ENCODE measurements at regions not wholly inside any gene's neighbourhood (a gene's known extent, or its start where the extent isn't known, plus 50 kb on each side); places are given as distances from the start of the nearest gene placed in this dataset.

DNA sequence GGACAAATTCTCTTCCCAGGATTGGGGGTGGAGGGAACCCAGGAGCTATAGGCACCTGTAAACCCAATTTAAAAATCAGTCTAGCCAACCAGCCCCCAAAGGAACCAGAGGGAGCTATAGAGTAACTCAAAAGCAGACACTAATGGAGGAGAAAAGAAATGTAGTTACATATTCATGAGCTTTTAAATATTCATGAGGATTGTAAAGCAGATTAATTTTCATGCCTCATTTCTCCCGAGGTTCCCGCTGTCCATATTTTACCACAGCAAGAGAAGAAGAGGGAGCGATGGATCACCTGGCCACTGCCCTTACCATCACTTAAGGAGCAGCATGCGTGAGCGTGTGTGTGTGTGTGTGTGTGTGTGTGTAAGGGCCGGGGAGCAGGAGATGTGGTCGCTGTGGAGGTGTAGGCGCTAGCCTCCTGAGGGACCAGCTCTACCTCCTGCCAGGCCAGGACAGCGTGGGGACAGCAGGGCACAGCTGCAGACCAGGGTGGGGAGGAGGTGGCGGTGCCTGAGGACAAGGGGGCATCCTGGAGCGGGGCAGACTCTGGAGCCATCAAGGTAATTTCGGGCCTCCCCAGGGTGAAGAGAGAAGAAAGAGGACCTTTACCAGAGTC, 100.7 kb upstream of the THY1 start:
- DNase-seq (ENCODE audit: low spot score) (no peak), ATAC-seq (ENCODE audit: insufficient number of reproducible peaks, low FRiP score, low read depth) (no peak)
- Histone ChIP-seq H3K27me3 (replicated peaks; ENCODE audit: insufficient read depth) (no peaks in the 10 kb centered on the region), H3K27ac (no peak overlapping the region), H3K4me1 (ENCODE audit: control insufficient read depth in 1 of 2, low read depth in 2 of 2) (no peaks in the 10 kb centered on the region), H3K36me3 (no peaks in the 10 kb centered on the region), H3K9me3 (no peaks in the 10 kb centered on the region), H3K4me3 (no peak overlapping the region)
- TF ChIP-seq, protein P1, sequence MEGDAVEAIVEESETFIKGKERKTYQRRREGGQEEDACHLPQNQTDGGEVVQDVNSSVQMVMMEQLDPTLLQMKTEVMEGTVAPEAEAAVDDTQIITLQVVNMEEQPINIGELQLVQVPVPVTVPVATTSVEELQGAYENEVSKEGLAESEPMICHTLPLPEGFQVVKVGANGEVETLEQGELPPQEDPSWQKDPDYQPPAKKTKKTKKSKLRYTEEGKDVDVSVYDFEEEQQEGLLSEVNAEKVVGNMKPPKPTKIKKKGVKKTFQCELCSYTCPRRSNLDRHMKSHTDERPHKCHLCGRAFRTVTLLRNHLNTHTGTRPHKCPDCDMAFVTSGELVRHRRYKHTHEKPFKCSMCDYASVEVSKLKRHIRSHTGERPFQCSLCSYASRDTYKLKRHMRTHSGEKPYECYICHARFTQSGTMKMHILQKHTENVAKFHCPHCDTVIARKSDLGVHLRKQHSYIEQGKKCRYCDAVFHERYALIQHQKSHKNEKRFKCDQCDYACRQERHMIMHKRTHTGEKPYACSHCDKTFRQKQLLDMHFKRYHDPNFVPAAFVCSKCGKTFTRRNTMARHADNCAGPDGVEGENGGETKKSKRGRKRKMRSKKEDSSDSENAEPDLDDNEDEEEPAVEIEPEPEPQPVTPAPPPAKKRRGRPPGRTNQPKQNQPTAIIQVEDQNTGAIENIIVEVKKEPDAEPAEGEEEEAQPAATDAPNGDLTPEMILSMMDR (IDR thresholded peaks at IDR 0.05): no peak

DNA sequence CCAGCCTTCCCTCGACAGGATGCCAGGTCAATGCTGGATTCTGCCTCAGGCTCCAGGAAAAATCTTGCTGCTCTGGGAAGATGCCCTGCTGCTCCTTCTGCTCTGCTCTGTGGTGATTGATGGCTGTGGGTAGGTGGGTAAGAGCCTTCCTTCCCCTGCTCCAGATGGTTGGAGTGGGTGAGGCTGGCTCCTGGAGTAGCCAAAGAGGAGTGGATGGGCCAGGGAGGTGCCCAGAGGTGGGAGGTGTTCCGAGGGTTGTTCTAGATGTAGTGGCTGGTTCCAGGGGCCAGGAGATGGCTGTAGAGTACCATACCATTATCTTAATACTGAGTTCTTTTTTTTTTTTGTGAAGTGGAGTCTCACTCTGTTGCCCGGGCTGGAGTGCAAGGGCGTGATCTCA, 99.6 kb upstream of the THY1 start:
- no peaks in the 10 kb centered on the region for H3K9me3 ChIP-seq
- H3K27ac ChIP-seq: no peak overlapping the region
- H3K36me3 ChIP-seq: no peaks in the 10 kb centered on the region
- H3K27me3 ChIP-seq (replicated peaks; ENCODE audit: insufficient read depth): no peaks in the 10 kb centered on the region
- no peak for DNase-seq (ENCODE audit: low spot score)
- H3K4me3 ChIP-seq: no peak overlapping the region
- TF ChIP-seq, protein P1 (IDR thresholded peaks at IDR 0.05): no peak
- H3K4me1 ChIP-seq (ENCODE audit: control insufficient read depth in 1 of 2, low read depth in 2 of 2): no peaks in the 10 kb centered on the region
- ATAC-seq (ENCODE audit: insufficient number of reproducible peaks, low FRiP score, low read depth): no peak

GRCh38 chr11:119521551-119521950, 98.6 kb upstream of the THY1 start:
- ATAC-seq (ENCODE audit: insufficient number of reproducible peaks, low FRiP score, low read depth) (no peak), DNase-seq (ENCODE audit: low spot score) (no peak)
- TF ChIP-seq, protein P1 (IDR thresholded peaks at IDR 0.05): no peak
- no peaks in the 10 kb centered on the region for H3K9me3 ChIP-seq
- H3K27me3 ChIP-seq (replicated peaks; ENCODE audit: insufficient read depth): no peaks in the 10 kb centered on the region
- no peak overlapping the region for H3K27ac ChIP-seq
- no peak overlapping the region for H3K4me3 ChIP-seq
- no peaks in the 10 kb centered on the region for H3K4me1 ChIP-seq (ENCODE audit: control insufficient read depth in 1 of 2, low read depth in 2 of 2)
- H3K36me3 ChIP-seq: no peaks in the 10 kb centered on the region

DNA sequence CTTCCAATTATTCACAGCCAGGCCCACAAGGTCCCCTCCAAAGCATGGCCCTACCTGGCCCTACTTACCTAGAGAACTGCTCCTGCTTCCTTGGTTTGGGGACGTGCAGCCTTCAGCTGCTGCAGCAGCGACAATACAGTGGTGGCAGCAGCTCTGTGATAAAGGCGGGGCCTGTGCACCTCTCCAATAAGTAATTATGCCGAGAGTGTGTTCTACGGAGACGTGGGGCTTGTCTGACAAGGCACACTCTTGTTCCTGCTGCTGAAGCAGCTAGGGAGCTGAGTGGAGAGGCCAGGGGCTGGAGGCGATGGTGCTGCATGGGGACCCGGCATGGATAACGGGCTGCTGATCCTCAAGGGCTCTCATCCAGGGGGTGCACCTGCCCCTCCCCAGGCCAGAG, 98.0 kb upstream of the THY1 start:
- TF ChIP-seq, protein P1 (IDR thresholded peaks at IDR 0.05): no peak
- H3K4me3 ChIP-seq: no peak overlapping the region
- no peaks in the 10 kb centered on the region for H3K9me3 ChIP-seq
- no peaks in the 10 kb centered on the region for H3K36me3 ChIP-seq
- ATAC-seq (ENCODE audit: insufficient number of reproducible peaks, low FRiP score, low read depth) (no peak), DNase-seq (ENCODE audit: low spot score) (no peak)
- no peaks in the 10 kb centered on the region for H3K27me3 ChIP-seq (replicated peaks; ENCODE audit: insufficient read depth)
- H3K27ac ChIP-seq: no peak overlapping the region
- no peaks in the 10 kb centered on the region for H3K4me1 ChIP-seq (ENCODE audit: control insufficient read depth in 1 of 2, low read depth in 2 of 2)

DNA sequence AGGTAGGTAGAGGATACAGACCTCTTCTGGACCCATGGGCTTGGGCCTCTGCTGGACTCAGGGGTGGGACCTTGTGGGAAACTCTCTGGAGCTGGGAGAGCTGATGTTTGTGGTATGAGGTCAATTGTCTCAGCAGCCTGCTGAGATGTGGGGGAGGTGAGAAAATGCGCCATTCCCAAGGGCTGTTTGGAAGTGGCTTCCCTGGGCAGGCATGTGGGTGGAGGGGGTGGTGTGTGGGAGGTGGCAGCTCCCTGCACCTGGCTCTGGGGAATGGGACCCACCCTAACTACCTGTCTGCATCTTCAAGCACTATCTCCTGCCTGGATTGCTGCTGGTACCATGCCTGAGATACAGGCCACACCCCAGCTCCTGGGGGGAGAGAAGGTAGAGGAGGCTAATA, 97.4 kb upstream of the THY1 start:
- no peaks in the 10 kb centered on the region for H3K27me3 ChIP-seq (replicated peaks; ENCODE audit: insufficient read depth)
- no peak overlapping the region for H3K4me3 ChIP-seq
- ATAC-seq (ENCODE audit: insufficient number of reproducible peaks, low FRiP score, low read depth) (no peak), DNase-seq (ENCODE audit: low spot score) (no peak)
- no peaks in the 10 kb centered on the region for H3K4me1 ChIP-seq (ENCODE audit: control insufficient read depth in 1 of 2, low read depth in 2 of 2)
- H3K9me3 ChIP-seq: no peaks in the 10 kb centered on the region
- H3K36me3 ChIP-seq: no peaks in the 10 kb centered on the region
- TF ChIP-seq, protein P1 (IDR thresholded peaks at IDR 0.05): no peak
- no peak overlapping the region for H3K27ac ChIP-seq
